ENCODE measurements at regions not wholly inside any gene's neighbourhood (a gene's known extent, or its start where the extent isn't known, plus 50 kb on each side); places are given as distances from the start of the nearest gene placed in this dataset.

- Mint-ChIP-seq H3K27ac (no peak overlapping the region), H3K36me3 (ENCODE audit: insufficient read depth) (no peaks in the 10 kb centered on the region), H3K4me3 (ENCODE audit: low read depth) (no peak overlapping the region), H3K27me3 (no peaks in the 10 kb centered on the region), H3K9me3 (ENCODE audit: low read depth) (no peaks in the 10 kb centered on the region), H3K4me1 (ENCODE audit: low read depth) (no peaks in the 10 kb centered on the region)
- no peak for TF ChIP-seq CTCF (IDR thresholded peaks at IDR 0.05; ENCODE audit: unreplicated experiment)
- DNase-seq (ENCODE audit: low spot score, unreplicated experiment), result no peak
Observed at GRCh38 chr7:17029150-17029549, 147.4 kb upstream of the AGR3 start.

GRCh38 chr7:17030559-17030958, 148.8 kb upstream of the AGR3 start:
- Mint-ChIP-seq H3K9me3 (ENCODE audit: low read depth) (no peaks in the 10 kb centered on the region), H3K27me3 (no peaks in the 10 kb centered on the region), H3K27ac (no peak overlapping the region), H3K4me3 (ENCODE audit: low read depth) (no peak overlapping the region), H3K4me1 (ENCODE audit: low read depth) (no peaks in the 10 kb centered on the region), H3K36me3 (ENCODE audit: insufficient read depth) (no peaks in the 10 kb centered on the region)
- TF ChIP-seq CTCF (IDR thresholded peaks at IDR 0.05; ENCODE audit: unreplicated experiment), result no peak
- DNase-seq (ENCODE audit: low spot score, unreplicated experiment), result no peak

- Mint-ChIP-seq H3K4me3 (ENCODE audit: low read depth) (no peak overlapping the region), H3K27me3 (no peaks in the 10 kb centered on the region), H3K4me1 (ENCODE audit: low read depth) (no peaks in the 10 kb centered on the region), H3K36me3 (ENCODE audit: insufficient read depth) (no peaks in the 10 kb centered on the region), H3K27ac (no peak overlapping the region), H3K9me3 (ENCODE audit: low read depth) (no peaks in the 10 kb centered on the region)
- no peak for TF ChIP-seq CTCF (IDR thresholded peaks at IDR 0.05; ENCODE audit: unreplicated experiment)
- DNase-seq (ENCODE audit: low spot score, unreplicated experiment), result no peak
Observed at GRCh38 chr7:17031906-17032551, 150.2 kb upstream of the AGR3 start.

- TF ChIP-seq CTCF (IDR thresholded peaks at IDR 0.05; ENCODE audit: unreplicated experiment), result no peak
- H3K27ac Mint-ChIP-seq, result no peak overlapping the region
- no peak overlapping the region for H3K4me3 Mint-ChIP-seq (ENCODE audit: low read depth)
- H3K36me3 Mint-ChIP-seq (ENCODE audit: insufficient read depth), result no peaks in the 10 kb centered on the region
- H3K4me1 Mint-ChIP-seq (ENCODE audit: low read depth), result peaks cover 1% of the 10 kb centered on the region
- H3K9me3 Mint-ChIP-seq (ENCODE audit: low read depth), result no peaks in the 10 kb centered on the region
- H3K27me3 Mint-ChIP-seq, result no peaks in the 10 kb centered on the region
- no peak for DNase-seq (ENCODE audit: low spot score, unreplicated experiment)
Observed at GRCh38 chr7:17033245-17033644, 151.5 kb upstream of the AGR3 start.

- Mint-ChIP-seq H3K4me3 (ENCODE audit: low read depth) (no peak overlapping the region), H3K27ac (no peak overlapping the region), H3K36me3 (ENCODE audit: insufficient read depth) (no peaks in the 10 kb centered on the region), H3K9me3 (ENCODE audit: low read depth) (no peaks in the 10 kb centered on the region), H3K4me1 (ENCODE audit: low read depth) (peaks cover 8% of the 10 kb centered on the region), H3K27me3 (no peaks in the 10 kb centered on the region)
- no peak for DNase-seq (ENCODE audit: low spot score, unreplicated experiment)
- no peak for TF ChIP-seq CTCF (IDR thresholded peaks at IDR 0.05; ENCODE audit: unreplicated experiment)
Observed at GRCh38 chr7:17036584-17036983, 154.8 kb upstream of the AGR3 start.
